WERI-Rb-1 (cell line): ENCODE measurements at regions not wholly inside any gene's neighbourhood (a gene's known extent, or its start where the extent isn't known, plus 50 kb on each side); places are given as distances from the start of the nearest gene placed in this dataset.

Experiments used
- DNase-seq: peaks from one replicate; pipeline ENCODE4 v3.0.0-alpha.2; 2020
- H3K27ac ChIP-seq: fragments of 250-450 bp; sonication (Bioruptor Pico); 2 replicates; pipeline ENCODE4 v1.5.1; 2020; ENCODE audit warnings: mild to moderate bottlenecking, moderate library complexity
- H3K27me3 ChIP-seq: fragments of 250-450 bp; sonication (Bioruptor Pico); 2 replicates; pipeline ENCODE4 v1.5.1; 2021; ENCODE audit warnings: mild to moderate bottlenecking, low read depth, moderate library complexity; ENCODE audit not compliant: insufficient read depth, severe bottlenecking
- H3K36me3 ChIP-seq: fragments of 250-450 bp; sonication (Bioruptor Pico); 2 replicates; pipeline ENCODE4 v1.5.1; 2020; ENCODE audit warnings: mild to moderate bottlenecking, moderate library complexity
- H3K4me3 ChIP-seq: 2 replicates; pipeline ENCODE4 v1.5.1; 2011; ENCODE audit warnings: low read depth, mild to moderate bottlenecking, control low read depth, low read length
- H3K9me3 ChIP-seq: fragments of 250-450 bp; sonication (Bioruptor Pico); 2 replicates; pipeline ENCODE4 v1.5.1; 2021; ENCODE audit warnings: mild to moderate bottlenecking, moderate library complexity; ENCODE audit not compliant: severe bottlenecking
- CTCF ChIP-seq: IDR thresholded peaks from 2 replicates; pipeline ENCODE4 v1.5.1; 2011; ENCODE audit warnings: low read depth, mild to moderate bottlenecking, control low read depth, inconsistent platforms, low read length

DNA sequence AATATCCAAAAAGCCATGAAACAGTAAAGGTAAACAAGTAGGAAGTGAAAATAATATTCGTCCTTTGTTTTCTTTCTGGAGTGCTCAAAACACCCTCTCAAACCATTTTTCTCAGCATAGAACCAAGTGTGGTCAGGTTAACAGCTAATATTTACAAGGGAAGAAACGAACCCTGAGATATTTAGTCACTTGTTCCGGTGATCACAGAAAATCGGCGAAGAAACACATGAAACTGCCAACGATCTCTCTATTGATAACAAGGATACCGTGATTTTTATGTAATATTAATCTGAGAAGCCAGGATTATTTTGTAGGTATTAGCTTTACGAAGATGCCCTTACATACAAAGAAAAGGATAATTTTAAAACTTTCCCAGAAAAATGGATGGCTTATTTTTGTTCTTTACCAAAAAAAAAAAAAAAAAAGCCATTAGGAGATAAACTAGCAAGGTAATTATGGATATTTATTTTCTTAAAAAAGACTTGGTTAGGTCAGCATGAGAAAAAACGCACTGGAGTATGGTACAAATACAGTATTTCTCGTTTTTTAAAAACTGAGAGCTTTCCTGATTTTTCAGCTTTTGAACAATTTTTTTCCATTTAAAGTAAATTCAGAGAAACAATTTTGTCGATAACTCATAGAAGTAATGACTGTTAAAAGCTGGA, 107.3 kb upstream of the HNRNPU start:
- no peaks in the 10 kb centered on the region for H3K27me3 ChIP-seq
- no peak for TF ChIP-seq CTCF
- H3K9me3 ChIP-seq = no peaks in the 10 kb centered on the region
- peak overlapping the region; percentile 100 for H3K27ac ChIP-seq
- DNase-seq = no peak
- H3K4me3 ChIP-seq = peak overlapping the region; percentile 81
- H3K36me3 ChIP-seq = peaks cover 3% of the 10 kb centered on the region; the same call in 1 of the 2 replicates

DNA sequence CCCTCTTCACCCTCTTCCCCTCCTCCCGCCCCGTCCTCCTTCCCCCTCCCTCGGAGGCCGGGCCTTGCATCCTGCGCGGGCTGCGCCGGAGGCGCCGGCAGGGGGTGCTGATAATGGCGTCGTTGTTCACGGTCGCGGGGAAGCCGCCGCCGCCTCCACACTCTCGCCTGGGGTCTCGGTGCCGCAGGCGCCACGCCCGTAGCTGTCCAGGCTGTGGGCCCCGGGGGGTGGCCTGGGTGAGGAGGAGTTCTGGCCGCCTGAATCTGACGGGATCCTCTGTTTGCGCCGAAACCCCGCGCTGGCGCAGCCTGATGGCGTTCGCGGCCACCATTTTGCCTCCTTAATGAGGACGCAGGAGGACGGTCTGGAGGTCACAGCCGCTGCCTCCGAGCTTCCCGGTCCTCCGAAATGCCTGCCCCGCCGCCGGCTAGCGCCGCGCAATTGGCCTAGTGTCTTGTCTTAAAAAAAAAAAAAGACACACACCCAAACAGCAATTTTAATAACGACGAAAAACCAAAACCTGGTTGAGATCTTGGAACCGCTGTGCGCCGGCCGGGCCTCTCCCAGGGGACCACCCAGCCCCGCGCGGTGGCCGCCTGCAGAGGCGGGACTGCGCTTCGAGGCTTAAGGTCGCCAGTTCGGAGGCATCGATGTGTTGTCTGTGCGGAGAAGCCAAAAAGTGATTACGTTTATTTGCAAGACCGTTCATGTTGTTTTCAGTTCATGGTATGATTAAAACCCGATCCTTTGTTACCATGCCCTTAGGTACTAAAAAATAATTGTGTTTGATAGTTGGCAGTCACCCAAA, 106.6 kb upstream of the HNRNPU start:
- Histone ChIP-seq H3K27me3 (no peaks in the 10 kb centered on the region), H3K36me3 (peaks cover 3% of the 10 kb centered on the region; the same call in 1 of the 2 replicates), H3K9me3 (no peaks in the 10 kb centered on the region), H3K4me3 (peak overlapping the region; percentile 81), H3K27ac (peak overlapping the region; percentile 100)
- peak; percentile 65 for TF ChIP-seq CTCF
- peak; percentile 98 for DNase-seq

- Histone ChIP-seq H3K27ac (peak overlapping the region; percentile 100), H3K36me3 (peaks cover 3% of the 10 kb centered on the region; the same call in 1 of the 2 replicates), H3K4me3 (peak overlapping the region; percentile 98), H3K27me3 (no peaks in the 10 kb centered on the region), H3K9me3 (no peaks in the 10 kb centered on the region)
- no peak for TF ChIP-seq CTCF
- no peak for DNase-seq
These were observed 105.9 kb upstream of the HNRNPU start for GRCh38 chr1:244970236-244970743.

GRCh38 chr1:244969355-244970235, 105.3 kb upstream of the HNRNPU start:
- Histone ChIP-seq H3K4me3 (peak overlapping the region; percentile 98), H3K27me3 (no peaks in the 10 kb centered on the region), H3K9me3 (no peaks in the 10 kb centered on the region), H3K27ac (peak overlapping the region; percentile 100), H3K36me3 (peaks cover 3% of the 10 kb centered on the region; the same call in 1 of the 2 replicates)
- DNase-seq = peak; percentile 77
- no peak for TF ChIP-seq CTCF

GRCh38 chr1:244968881-244969280, 104.5 kb upstream of the HNRNPU start:
- no peak for DNase-seq
- Histone ChIP-seq H3K36me3 (peaks cover 3% of the 10 kb centered on the region; the same call in 1 of the 2 replicates), H3K27ac (peak overlapping the region; percentile 100), H3K27me3 (no peaks in the 10 kb centered on the region), H3K4me3 (peak overlapping the region; percentile 98), H3K9me3 (no peaks in the 10 kb centered on the region)
- TF ChIP-seq CTCF = no peak
